ENCODE measurements at regions not wholly inside any gene's neighbourhood (a gene's known extent, or its start where the extent isn't known, plus 50 kb on each side); places are given as distances from the start of the nearest gene placed in this dataset.

DNA sequence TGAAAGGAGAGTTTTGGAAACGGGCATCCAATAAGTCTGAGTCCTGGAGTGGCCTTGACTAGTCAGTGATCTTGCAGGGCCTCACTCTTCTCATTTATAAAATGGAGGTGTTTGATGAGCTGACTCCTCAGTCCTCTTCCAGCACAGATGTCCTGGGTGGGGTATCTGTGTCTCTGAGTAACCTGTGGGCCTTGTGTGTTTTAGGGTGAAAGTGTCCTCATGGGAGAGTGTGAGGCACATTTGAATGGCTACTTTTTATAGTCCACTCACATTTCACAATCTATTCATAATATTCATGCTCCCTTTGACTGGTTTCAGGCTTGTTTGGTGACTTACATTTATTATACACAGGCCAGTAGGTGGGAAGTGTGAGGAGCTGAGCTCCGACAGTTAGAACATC lies 106.4 kb upstream of the CELF4 start:
- no peak overlapping the region for H3K4me3 ChIP-seq
- ATAC-seq (ENCODE audit: low FRiP score in 2 of 2) = no peak
- no peak for TF ChIP-seq POLR2A (IDR thresholded peaks at IDR 0.05)
- no peak for TF ChIP-seq CTCF (IDR thresholded peaks at IDR 0.05)
- no peak for TF ChIP-seq EP300 (IDR thresholded peaks at IDR 0.05)
- TF ChIP-seq POLR2AphosphoS5 (IDR thresholded peaks at IDR 0.05) = no peak
- 93 to 95% methylated on average over 1 to 2 of the region's 2 CpGs for WGBS, 2 donors
- H3K27ac ChIP-seq = no peak overlapping the region
- no peaks in the 10 kb centered on the region for H3K27me3 ChIP-seq
- H3K4me1 ChIP-seq = peaks cover 0 to 8% (median 2%) of the 10 kb centered on the region in 4 donors
- H3K36me3 ChIP-seq = no peaks in the 10 kb centered on the region
- no peak for DNase-seq
- H3K9me3 ChIP-seq = no peaks in the 10 kb centered on the region

GRCh38 chr18:37671530-37671929 lies 105.9 kb upstream of the CELF4 start:
- H3K9me3 ChIP-seq = no peaks in the 10 kb centered on the region
- TF ChIP-seq POLR2A (IDR thresholded peaks at IDR 0.05) = no peak
- no peak for TF ChIP-seq CTCF (IDR thresholded peaks at IDR 0.05)
- H3K4me3 ChIP-seq = no peak overlapping the region
- H3K27me3 ChIP-seq = no peaks in the 10 kb centered on the region
- ATAC-seq (ENCODE audit: low FRiP score in 2 of 2) (no peak), DNase-seq (no peak)
- 85 to 95% methylated on average over 3 to 6 of the region's 6 CpGs for WGBS, 2 donors
- no peak overlapping the region for H3K27ac ChIP-seq
- H3K36me3 ChIP-seq = no peaks in the 10 kb centered on the region
- H3K4me1 ChIP-seq = peaks cover 0 to 8% (median 2%) of the 10 kb centered on the region in 4 donors

GRCh38 chr18:37671119-37671518 lies 105.5 kb upstream of the CELF4 start:
- peaks cover 0 to 8% (median 2%) of the 10 kb centered on the region in 4 donors for H3K4me1 ChIP-seq
- WGBS, 2 donors = 93 to 94% methylated on average over 14 of the region's 14 CpGs
- H3K36me3 ChIP-seq = no peaks in the 10 kb centered on the region
- no peak overlapping the region for H3K4me3 ChIP-seq
- TF ChIP-seq CTCF (IDR thresholded peaks at IDR 0.05) (no peak), POLR2A (IDR thresholded peaks at IDR 0.05) (no peak), EP300 (IDR thresholded peaks at IDR 0.05) (no peak), POLR2AphosphoS5 (IDR thresholded peaks at IDR 0.05) (no peak)
- H3K27me3 ChIP-seq = no peaks in the 10 kb centered on the region
- DNase-seq = peak in 1 of 2 donors; percentile 56
- no peak for ATAC-seq (ENCODE audit: low FRiP score in 2 of 2)
- no peak overlapping the region for H3K27ac ChIP-seq
- H3K9me3 ChIP-seq = no peaks in the 10 kb centered on the region

DNA sequence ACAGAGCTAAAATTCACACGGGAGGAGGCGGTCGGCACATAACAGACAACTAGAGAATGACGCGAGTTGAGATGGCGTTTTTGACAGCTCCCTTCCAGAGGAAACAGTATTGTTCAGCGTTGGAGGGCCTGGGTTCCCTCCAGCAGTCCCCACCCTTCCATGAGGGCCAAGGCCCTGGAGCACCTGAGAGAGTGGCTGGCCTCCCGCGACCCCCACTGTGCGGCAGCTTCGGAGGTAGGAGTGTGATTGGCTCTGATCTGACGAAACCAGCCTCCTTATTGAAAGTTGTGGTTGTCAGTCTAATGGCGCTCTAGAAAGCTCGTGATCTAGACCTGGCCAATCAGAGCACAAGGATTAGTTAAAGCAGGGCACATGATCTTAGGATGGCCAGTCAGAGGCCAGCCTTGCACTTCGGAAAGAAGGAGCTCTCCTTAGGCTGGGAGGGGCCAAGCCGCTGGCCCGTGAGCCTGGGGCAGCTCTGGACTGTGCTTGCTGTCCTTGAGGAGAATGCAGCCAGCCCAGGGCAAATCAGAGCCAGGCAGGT lies 104.5 kb upstream of the CELF4 start:
- 86 to 95% methylated on average over 11 to 17 of the region's 17 CpGs for WGBS, 2 donors
- Histone ChIP-seq H3K27me3 (no peaks in the 10 kb centered on the region), H3K36me3 (no peaks in the 10 kb centered on the region), H3K27ac (no peak overlapping the region), H3K4me3 (no peak overlapping the region), H3K4me1 (peaks cover 0 to 8% (median 2%) of the 10 kb centered on the region in 4 donors), H3K9me3 (no peaks in the 10 kb centered on the region)
- peak in 1 of 2 donors; percentile 25 for DNase-seq
- TF ChIP-seq EP300 (IDR thresholded peaks at IDR 0.05) (no peak), POLR2A (IDR thresholded peaks at IDR 0.05) (no peak), CTCF (IDR thresholded peaks at IDR 0.05) (no peak), POLR2AphosphoS5 (IDR thresholded peaks at IDR 0.05) (no peak)
- no peak for ATAC-seq (ENCODE audit: low FRiP score in 2 of 2)
